ENCODE measurements at regions not wholly inside any gene's neighbourhood (a gene's known extent, or its start where the extent isn't known, plus 50 kb on each side); places are given as distances from the start of the nearest gene placed in this dataset.

DNA sequence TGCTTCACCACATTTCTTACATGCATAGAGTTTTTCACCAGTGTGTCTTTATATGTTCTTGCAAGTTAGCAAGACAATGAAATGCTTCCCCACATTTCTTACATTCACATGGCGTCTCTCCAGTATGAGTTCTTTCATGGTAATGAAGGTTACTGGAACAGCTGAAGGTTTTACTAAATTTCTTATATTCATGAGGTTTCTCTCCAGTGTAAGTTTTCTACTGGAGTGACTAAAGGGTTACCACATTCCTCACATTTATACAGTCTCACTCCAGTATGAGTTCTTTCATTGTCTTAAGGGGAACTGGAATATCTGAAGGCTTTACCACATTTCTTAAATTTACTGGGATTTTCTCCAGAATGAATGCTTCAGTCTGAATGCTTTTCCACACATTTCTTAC is 350.3 kb downstream of the MAT2B start:
- Histone ChIP-seq H3K4me1 (no peaks in the 10 kb centered on the region), H3K9me3 (no peaks in the 10 kb centered on the region), H3K27me3 (no peaks in the 10 kb centered on the region), H3K36me3 (no peaks in the 10 kb centered on the region), H3K4me3 (no peak overlapping the region), H3K27ac (no peak overlapping the region)
- WGBS, 2 donors (ENCODE audit: low coverage in 1 of 2): 83 to 94% methylated on average over 1 of the region's 1 CpG
- DNase-seq: no peak
- in situ Hi-C loops (cut with MboI; ENCODE audit: low pct_ligation_motif_present in 1 of 4, low pct_unique_long_range_greater_than_20kb in 1 of 4, low sequenced_read_pairs in 3 of 4): no loop called here
- intact Hi-C loops (cut with DNase I; ENCODE audit: low total_unique reads): no loop called here
- TF ChIP-seq POLR2AphosphoS5 (IDR thresholded peaks at IDR 0.05) (no peak), POLR2A (IDR thresholded peaks at IDR 0.05) (no peak), EP300 (IDR thresholded peaks at IDR 0.05; ENCODE audit: low read depth) (no peak)
- TF ChIP-seq, protein P1, sequence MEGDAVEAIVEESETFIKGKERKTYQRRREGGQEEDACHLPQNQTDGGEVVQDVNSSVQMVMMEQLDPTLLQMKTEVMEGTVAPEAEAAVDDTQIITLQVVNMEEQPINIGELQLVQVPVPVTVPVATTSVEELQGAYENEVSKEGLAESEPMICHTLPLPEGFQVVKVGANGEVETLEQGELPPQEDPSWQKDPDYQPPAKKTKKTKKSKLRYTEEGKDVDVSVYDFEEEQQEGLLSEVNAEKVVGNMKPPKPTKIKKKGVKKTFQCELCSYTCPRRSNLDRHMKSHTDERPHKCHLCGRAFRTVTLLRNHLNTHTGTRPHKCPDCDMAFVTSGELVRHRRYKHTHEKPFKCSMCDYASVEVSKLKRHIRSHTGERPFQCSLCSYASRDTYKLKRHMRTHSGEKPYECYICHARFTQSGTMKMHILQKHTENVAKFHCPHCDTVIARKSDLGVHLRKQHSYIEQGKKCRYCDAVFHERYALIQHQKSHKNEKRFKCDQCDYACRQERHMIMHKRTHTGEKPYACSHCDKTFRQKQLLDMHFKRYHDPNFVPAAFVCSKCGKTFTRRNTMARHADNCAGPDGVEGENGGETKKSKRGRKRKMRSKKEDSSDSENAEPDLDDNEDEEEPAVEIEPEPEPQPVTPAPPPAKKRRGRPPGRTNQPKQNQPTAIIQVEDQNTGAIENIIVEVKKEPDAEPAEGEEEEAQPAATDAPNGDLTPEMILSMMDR (IDR thresholded peaks at IDR 0.05): no peak

DNA sequence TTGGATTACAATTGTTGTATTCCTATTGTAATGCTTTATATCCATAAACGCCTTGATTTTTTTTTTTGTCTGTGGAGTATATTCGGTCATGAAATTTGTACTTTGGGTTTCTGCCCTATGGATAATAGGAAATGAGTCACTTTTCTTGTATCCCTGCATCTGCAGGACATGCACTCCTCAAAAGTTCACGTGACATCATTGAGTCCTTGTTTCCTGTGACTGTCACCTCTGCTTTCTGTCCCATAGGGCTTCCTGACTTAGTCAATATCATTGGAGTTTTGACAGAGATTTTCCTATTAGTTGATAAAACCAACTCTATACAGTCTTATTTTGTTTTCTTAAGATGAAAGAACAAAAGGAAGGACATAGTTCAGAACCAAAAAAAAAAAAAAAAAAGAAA is 356.3 kb downstream of the MAT2B start:
- TF ChIP-seq POLR2AphosphoS5 (IDR thresholded peaks at IDR 0.05): no peak
- no peaks in the 10 kb centered on the region for H3K9me3 ChIP-seq
- DNase-seq: no peak
- H3K36me3 ChIP-seq: no peaks in the 10 kb centered on the region
- no peak overlapping the region for H3K27ac ChIP-seq
- no peak overlapping the region for H3K4me3 ChIP-seq
- H3K4me1 ChIP-seq: no peaks in the 10 kb centered on the region
- 72 to 80% methylated on average over 3 of the region's 3 CpGs for WGBS, 2 donors (ENCODE audit: low coverage in 1 of 2)
- in situ Hi-C loops (cut with MboI; ENCODE audit: low pct_ligation_motif_present in 1 of 4, low pct_unique_long_range_greater_than_20kb in 1 of 4, low sequenced_read_pairs in 3 of 4): no loop called here
- intact Hi-C loops (cut with DNase I; ENCODE audit: low total_unique reads): no loop called here
- H3K27me3 ChIP-seq: no peaks in the 10 kb centered on the region

DNA sequence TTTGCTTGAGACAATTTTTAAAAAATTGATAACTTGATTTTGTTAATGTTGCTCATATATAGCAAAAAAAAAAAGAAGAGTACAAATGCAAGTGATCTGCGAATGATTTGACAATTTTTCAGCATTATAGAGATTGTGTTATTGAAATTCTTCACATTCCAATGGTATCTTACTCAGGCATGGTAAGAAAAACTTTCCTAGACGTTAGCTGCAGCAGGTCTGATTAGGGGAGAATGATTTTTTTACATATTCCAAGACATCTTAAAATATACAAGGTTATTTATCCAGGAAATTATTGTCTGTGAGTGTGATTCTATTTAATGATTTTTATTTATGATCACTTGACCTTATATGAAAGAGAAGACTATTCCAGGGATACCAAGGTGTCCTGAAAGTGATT is 361.9 kb downstream of the MAT2B start:
- H3K4me1 ChIP-seq: no peaks in the 10 kb centered on the region
- 52 to 60% methylated on average over 2 of the region's 2 CpGs for WGBS, 2 donors (ENCODE audit: low coverage in 1 of 2)
- H3K4me3 ChIP-seq: no peak overlapping the region
- H3K27me3 ChIP-seq: no peaks in the 10 kb centered on the region
- TF ChIP-seq POLR2A (IDR thresholded peaks at IDR 0.05): no peak
- TF ChIP-seq POLR2AphosphoS5 (IDR thresholded peaks at IDR 0.05): no peak
- TF ChIP-seq, protein P1 (IDR thresholded peaks at IDR 0.05): no peak
- H3K9me3 ChIP-seq: no peaks in the 10 kb centered on the region
- in situ Hi-C loops (cut with MboI; ENCODE audit: low pct_ligation_motif_present in 1 of 4, low pct_unique_long_range_greater_than_20kb in 1 of 4, low sequenced_read_pairs in 3 of 4) (no loop called here), intact Hi-C loops (cut with DNase I; ENCODE audit: low total_unique reads) (no loop called here)
- no peaks in the 10 kb centered on the region for H3K36me3 ChIP-seq
- no peak for DNase-seq
- H3K27ac ChIP-seq: no peak overlapping the region

DNA sequence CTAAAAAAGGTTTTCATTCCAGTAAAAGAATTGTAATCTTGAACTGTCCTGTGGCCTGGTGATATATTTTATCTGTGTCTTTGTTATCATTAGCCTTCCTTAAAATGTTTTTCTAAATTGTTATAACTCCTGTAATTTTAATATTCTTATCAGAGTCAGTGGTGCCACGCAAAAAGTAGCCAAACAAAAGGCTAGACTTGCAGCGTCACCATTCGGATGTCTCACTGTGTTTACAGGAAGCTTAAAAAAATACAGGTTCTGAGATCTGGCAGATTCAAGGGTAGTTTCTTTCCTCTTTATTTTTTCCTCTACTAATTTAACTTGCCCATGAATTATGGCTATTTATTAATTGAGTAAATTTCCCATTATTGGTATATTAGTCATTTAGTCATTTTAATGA is 362.3 kb downstream of the MAT2B start:
- no peaks in the 10 kb centered on the region for H3K4me1 ChIP-seq
- no peak for TF ChIP-seq POLR2A (IDR thresholded peaks at IDR 0.05)
- no peak for TF ChIP-seq EP300 (IDR thresholded peaks at IDR 0.05; ENCODE audit: low read depth)
- TF ChIP-seq POLR2AphosphoS5 (IDR thresholded peaks at IDR 0.05): no peak
- TF ChIP-seq, protein P1 (IDR thresholded peaks at IDR 0.05): no peak
- no peak overlapping the region for H3K27ac ChIP-seq
- intact Hi-C loops (cut with DNase I; ENCODE audit: low total_unique reads): no loop called here
- no peak for DNase-seq
- no peaks in the 10 kb centered on the region for H3K9me3 ChIP-seq
- 68 to 74% methylated on average over 3 of the region's 3 CpGs for WGBS, 2 donors (ENCODE audit: low coverage in 1 of 2)
- no peak overlapping the region for H3K4me3 ChIP-seq
- no peaks in the 10 kb centered on the region for H3K36me3 ChIP-seq
- no peaks in the 10 kb centered on the region for H3K27me3 ChIP-seq
- in situ Hi-C loops (cut with MboI; ENCODE audit: low pct_ligation_motif_present in 1 of 4, low pct_unique_long_range_greater_than_20kb in 1 of 4, low sequenced_read_pairs in 3 of 4): no loop called here

DNA sequence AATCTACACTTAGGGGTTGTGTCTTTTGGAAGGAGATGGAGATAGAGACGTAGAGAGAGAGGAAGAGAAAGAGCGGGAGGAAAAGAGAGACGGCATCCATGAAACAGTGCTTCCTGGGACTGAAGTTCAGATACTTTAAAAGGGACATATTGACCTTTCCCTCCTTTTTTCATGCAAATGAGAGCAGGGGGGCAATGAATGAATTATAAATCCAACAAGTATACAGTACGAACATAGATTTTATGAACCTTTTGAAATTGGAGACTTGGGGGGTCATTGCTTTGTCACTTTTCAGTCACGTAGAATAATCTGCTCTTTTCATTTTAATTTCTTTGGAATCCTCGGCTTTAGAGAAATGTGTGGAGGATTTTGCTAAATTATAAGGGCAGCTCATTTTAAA is 364.2 kb downstream of the MAT2B start:
- 82 to 89% methylated on average over 6 of the region's 6 CpGs for WGBS, 2 donors (ENCODE audit: low coverage in 1 of 2)
- Histone ChIP-seq H3K36me3 (no peaks in the 10 kb centered on the region), H3K4me3 (no peak overlapping the region), H3K4me1 (no peaks in the 10 kb centered on the region), H3K27me3 (no peaks in the 10 kb centered on the region), H3K9me3 (no peaks in the 10 kb centered on the region), H3K27ac (no peak overlapping the region)
- no peak for DNase-seq
- TF ChIP-seq POLR2AphosphoS5 (IDR thresholded peaks at IDR 0.05): no peak
- TF ChIP-seq EP300 (IDR thresholded peaks at IDR 0.05; ENCODE audit: low read depth): no peak
- no peak for TF ChIP-seq POLR2A (IDR thresholded peaks at IDR 0.05)
- TF ChIP-seq, protein P1 (IDR thresholded peaks at IDR 0.05): no peak
- intact Hi-C loops (cut with DNase I; ENCODE audit: low total_unique reads): no loop called here
- in situ Hi-C loops (cut with MboI; ENCODE audit: low pct_ligation_motif_present in 1 of 4, low pct_unique_long_range_greater_than_20kb in 1 of 4, low sequenced_read_pairs in 3 of 4): no loop called here

Data from transverse colon (tissue), 4 donors.